HG03135 (cell line): ENCODE measurements at regions not wholly inside any gene's neighbourhood (a gene's known extent, or its start where the extent isn't known, plus 50 kb on each side); places are given as distances from the start of the nearest gene placed in this dataset.

Source experiments
- ATAC-seq: cut with Tn5 transposase; IDR thresholded peaks from one replicate; pipeline ENCODE4 v1.9.1; 2021; ENCODE audit warnings: mild to moderate bottlenecking, moderate library complexity; ENCODE audit not compliant: unreplicated experiment

DNA sequence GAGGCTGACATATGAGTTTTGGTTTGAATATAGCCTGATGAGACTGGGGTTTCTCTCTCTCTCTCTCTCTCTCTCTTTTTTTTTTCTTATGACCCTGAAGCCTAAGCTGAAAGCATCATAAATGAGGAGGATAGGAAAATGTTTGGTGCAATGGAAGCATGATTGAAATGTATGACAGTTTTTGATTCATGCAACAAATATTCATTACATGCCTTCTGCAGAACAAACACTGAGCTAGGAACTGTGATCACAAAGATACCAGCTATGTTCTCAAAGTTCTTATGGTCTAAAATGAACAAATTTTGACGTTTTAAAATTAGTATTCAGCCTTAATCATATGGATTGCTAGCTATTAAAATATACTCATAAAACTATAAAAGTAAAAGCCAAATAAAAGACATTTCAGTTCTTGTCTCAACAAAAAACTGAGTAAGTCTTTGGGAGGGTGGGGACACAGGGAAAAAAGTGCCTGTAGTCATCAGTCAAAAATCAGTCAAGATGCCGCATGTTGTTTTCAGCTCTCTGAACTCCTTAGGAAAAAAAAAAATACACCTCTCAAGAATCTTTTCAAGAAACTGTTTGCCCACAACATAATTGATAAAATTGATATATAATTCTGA lies 57.2 kb downstream of the NKX6-1 start:
- no peak for ATAC-seq

- no peak for ATAC-seq
Observed at GRCh38 chr4:84439996-84440395, 59.1 kb downstream of the NKX6-1 start.

DNA sequence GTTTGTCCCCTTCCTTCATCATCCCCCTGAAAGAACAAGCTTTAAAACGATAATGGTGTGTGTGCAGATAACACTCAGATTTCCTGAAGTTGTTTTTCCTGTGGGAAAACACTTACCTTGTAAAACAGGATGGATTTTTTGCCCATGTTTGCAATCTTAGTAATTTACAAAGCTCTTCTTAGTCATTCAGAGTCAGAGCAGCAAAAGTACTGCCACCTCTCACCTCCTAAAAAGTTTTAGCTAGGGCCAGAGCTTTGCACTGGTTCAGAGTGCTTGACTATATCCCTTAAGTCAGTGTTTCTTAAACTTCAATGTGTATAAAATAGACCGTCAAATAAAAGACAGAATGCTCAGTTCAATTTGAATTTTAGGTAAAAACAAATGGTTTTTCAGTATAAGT lies 62.3 kb downstream of the NKX6-1 start:
- no peak for ATAC-seq

- ATAC-seq: no peak
Observed at GRCh38 chr4:84434344-84434743, 64.7 kb downstream of the NKX6-1 start.

DNA sequence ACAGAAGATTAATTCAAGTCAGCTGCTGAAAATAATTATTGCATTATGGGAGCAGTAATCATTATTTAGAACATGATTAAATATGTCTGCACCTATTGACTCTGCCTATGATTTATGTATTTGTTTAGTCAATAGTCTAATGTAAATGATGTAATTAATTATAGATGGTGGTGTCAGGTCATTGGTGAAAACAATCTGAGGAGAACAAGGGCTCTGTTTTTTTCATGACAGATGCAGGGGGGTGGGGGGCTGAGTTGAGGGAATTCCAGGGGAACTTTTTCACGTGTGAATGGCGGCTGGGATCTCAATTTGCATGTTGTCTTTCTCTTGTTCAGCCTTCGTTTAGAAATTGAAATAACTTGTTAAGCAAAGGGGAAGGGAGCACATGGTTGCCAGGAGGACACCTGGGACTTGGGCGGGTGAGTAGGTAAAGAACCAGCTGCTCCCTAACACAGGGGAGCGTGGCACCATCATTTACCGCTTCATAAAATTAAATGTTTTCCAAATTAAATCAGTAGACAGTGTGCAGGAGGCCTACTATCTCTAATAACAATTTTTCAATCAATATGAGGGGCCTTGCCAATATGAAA lies 65.4 kb downstream of the NKX6-1 start:
- ATAC-seq: no peak

- ATAC-seq: no peak
Observed at GRCh38 chr4:84432713-84433112, 66.4 kb downstream of the NKX6-1 start.

- no peak for ATAC-seq
Observed at GRCh38 chr4:84420608-84421007, 78.5 kb downstream of the NKX6-1 start.

DNA sequence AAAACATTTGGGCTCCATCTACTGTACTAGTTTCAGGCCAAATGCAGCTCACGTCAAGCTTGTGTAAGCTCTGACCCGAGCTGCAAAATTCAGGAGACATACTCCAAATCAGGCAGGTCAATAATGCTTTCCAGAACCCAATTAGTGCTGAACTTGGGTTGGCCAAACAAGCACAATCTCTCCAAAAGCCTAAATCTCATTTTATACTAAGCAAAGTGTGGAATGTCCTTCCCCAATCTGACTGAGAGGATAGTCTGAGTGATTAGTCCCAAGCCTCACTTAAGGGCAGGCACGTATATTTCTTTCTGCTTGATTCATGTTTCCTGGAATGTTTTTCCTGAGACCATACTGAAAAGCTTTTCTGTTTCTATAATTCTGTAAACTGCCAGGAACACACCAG lies 79.9 kb downstream of the NKX6-1 start:
- no peak for ATAC-seq

DNA sequence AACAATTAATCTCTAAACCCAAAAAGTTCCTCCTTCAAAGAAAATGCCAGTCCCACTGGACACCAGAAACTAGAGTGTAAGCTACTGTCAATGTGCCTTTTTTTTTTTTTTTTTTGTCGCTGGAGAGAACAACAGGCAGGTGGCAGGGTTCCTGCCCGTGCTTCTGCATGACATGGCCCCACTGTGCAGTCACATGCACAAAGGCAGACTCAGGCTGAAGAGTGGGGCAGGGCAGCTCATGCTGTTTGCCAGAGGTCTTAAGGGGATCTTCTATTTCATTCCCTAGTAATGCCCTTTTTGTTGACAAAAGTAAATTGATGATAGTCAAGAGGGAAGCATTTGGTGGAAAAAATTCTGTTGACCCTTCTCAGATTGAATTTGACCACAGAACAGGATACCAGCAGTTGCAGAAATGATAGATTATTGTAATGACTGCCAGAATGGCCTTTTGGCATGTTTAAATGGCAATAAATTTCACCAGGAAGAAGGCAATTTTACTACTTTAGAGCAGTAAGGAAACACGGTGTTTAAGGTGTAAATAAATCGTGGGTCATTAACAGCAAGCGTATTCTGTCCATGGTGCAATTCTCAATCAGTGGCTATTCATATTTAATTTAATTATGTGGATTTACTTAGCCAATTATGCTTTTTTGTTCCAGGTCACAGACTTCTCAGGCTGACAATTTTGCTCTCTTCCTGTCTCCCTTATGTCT lies 80.9 kb downstream of the NKX6-1 start:
- no peak for ATAC-seq

GRCh38 chr4:84413976-84414375 lies 85.1 kb downstream of the NKX6-1 start:
- ATAC-seq: no peak

- no peak for ATAC-seq
Observed at GRCh38 chr4:84413480-84413879, 85.6 kb downstream of the NKX6-1 start.

- ATAC-seq: no peak
Observed at GRCh38 chr4:84412062-84412461, 87.0 kb downstream of the NKX6-1 start.

DNA sequence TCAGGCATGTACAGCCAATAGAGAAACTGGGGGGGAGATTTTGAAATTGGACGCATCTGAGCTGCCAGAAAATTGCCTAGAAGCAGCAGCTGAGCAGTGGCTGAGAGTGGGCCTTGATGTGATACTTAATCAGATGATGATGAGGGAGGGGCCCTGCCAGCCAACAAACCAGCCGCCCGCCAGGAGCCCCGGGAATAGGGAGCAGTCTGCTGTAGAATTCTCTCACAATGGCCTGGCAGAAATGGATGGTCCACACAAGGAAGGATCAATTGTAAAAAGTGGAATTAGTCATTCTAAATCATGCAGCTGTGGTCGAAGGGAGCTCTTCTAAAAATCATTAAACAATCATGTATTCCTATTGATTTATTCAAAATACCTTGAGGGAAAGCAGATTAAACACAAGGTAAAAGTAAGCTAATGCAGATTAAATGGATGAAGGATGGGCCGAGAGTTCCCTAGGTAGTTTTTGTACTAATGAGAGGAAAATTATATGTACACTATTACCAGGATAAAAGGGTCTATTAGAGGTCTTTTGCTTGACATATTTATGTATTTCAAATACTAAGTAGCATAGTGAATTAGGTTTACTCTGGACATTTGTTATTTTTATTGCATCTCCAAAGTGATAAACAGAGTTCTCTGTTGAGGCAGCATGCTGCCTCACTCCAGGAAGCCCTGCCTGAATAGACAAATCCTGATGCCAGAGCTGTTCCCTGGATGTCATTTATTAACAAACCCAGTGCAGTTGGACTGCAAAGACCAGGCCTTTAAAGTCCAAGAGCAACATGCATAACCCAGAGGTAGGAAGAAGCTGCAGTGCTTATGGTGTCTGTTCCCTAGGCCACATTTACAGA lies 91.3 kb downstream of the NKX6-1 start:
- ATAC-seq: no peak

DNA sequence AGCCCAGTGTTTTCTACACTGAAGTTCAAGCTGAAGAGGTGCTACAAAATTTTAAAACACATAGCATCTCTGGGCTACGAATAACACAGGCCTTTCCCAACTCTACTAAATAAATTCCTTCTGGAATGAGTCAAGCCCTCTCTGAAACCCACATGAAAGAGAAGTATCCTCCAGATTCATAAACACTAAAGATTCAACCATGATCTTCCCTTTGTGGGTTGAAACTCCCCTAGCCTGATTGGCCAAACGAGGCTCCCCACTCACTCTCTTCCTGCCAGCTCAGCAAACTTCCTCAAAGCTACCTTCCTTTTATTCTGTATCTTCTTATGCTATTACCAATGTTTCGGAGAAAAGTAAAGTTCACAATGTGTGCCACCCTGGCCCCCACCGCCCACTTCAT lies 95.4 kb downstream of the NKX6-1 start:
- ATAC-seq: no peak

GRCh38 chr4:84401701-84402306 lies 97.3 kb downstream of the NKX6-1 start:
- ATAC-seq: no peak

DNA sequence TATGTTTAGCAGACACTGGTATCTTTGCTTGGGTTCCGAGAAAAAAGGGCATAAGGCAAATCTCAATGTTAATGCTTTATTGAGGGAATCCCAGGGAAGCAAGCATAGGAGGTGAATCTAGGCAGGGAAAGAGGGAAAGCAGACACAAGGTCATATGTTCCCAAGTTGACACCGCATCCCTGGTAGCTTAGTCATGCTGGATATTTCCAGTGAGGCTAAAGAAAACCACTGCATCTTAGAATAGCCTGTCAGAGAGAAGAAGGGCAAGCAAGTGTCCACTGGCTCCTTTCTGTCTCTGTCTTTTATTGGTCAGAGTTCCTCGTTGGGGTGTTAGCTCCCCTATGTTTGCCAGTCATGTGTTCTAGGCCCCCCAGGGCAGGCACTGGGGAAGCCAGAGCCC lies 104.7 kb downstream of the NKX6-1 start:
- ATAC-seq: no peak

GRCh38 chr4:84392951-84393590 lies 106.0 kb downstream of the NKX6-1 start:
- no peak for ATAC-seq

DNA sequence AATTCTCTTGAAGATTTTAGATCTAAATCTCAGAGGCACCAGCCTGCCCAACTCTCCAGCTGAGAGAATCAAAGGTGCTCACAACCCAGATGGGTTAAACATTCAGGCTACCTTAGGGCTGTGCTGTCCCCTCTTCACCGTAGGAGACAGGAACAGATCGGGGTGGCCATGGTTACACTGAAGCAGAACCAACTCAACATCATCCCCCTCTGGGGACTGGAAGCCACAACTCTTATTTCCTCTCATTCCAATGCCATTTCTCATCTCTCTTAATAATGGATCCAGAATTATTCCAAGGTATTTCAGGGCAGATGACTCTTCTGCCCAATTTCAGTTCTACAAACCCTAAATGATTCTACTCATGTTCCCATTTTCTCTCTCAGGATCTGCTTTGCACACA lies 109.7 kb downstream of the NKX6-1 start:
- ATAC-seq: no peak

DNA sequence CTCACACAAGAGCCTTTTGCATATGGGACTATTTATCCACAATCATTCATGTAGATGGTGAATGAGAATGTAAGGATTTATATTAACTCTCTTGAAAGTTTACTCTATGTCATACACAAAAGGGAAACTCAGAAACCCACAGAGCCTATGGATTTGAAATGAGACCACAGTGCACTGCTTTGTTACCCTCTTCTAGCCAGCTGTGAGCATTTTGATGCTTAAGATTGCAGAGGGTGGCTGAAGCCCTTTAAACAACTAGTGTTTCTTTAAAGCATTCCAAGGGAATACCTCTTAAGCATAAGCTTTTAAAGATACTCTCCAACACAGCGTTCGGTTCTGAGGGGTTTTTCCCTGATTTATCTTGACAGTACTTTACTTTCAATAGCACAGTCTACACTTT lies 113.9 kb downstream of the NKX6-1 start:
- no peak for ATAC-seq

- ATAC-seq: no peak
Observed at GRCh38 chr4:84384801-84385200, 114.3 kb downstream of the NKX6-1 start.

- ATAC-seq: no peak
Observed at GRCh38 chr4:84381759-84382158, 117.3 kb downstream of the NKX6-1 start.
